Tongue (tissue), 1 donor: ENCODE measurements at regions not wholly inside any gene's neighbourhood (a gene's known extent, or its start where the extent isn't known, plus 50 kb on each side); places are given as distances from the start of the nearest gene placed in this dataset.

Source experiments
- DNase-seq: peaks from one replicate; pipeline ENCODE4 v3.0.0-alpha.2; 2015

- DNase-seq, result no peak
Observed at GRCh38 chr5:7018198-7018597, 305.0 kb downstream of the TENT4A start.

- DNase-seq, result no peak
Observed at GRCh38 chr5:7018601-7019000, 305.4 kb downstream of the TENT4A start.

GRCh38 chr5:7036192-7036835, 323.1 kb downstream of the TENT4A start:
- DNase-seq, result no peak

GRCh38 chr5:7039074-7039473, 325.8 kb downstream of the TENT4A start:
- no peak for DNase-seq

GRCh38 chr5:7040111-7040510, 326.9 kb downstream of the TENT4A start:
- DNase-seq, result no peak

- DNase-seq, result no peak
Observed at GRCh38 chr5:7043797-7044196, 330.6 kb downstream of the TENT4A start.

GRCh38 chr5:7047511-7048261, 334.5 kb downstream of the TENT4A start:
- DNase-seq, result peak; percentile 9

- no peak for DNase-seq
Observed at GRCh38 chr5:7050986-7051385, 337.8 kb downstream of the TENT4A start.

- DNase-seq, result no peak
Observed at GRCh38 chr5:7053125-7053524, 339.9 kb downstream of the TENT4A start.

- no peak for DNase-seq
Observed at GRCh38 chr5:7053528-7054209, 340.4 kb downstream of the TENT4A start.

GRCh38 chr5:7066471-7067235, 329.3 kb upstream of the ADCY2 start:
- DNase-seq, result no peak

GRCh38 chr5:7068156-7068555, 327.8 kb upstream of the ADCY2 start:
- DNase-seq, result no peak

GRCh38 chr5:7068899-7069298, 327.0 kb upstream of the ADCY2 start:
- DNase-seq, result no peak

- DNase-seq, result no peak
Observed at GRCh38 chr5:7072188-7072587, 323.8 kb upstream of the ADCY2 start.

GRCh38 chr5:7073666-7074065, 322.3 kb upstream of the ADCY2 start:
- no peak for DNase-seq

GRCh38 chr5:7074176-7074575, 321.8 kb upstream of the ADCY2 start:
- DNase-seq, result no peak

GRCh38 chr5:7075470-7075869, 320.5 kb upstream of the ADCY2 start:
- no peak for DNase-seq

GRCh38 chr5:7078101-7078500, 317.8 kb upstream of the ADCY2 start:
- DNase-seq, result no peak

- DNase-seq, result peak; percentile 30
Observed at GRCh38 chr5:7078901-7079300, 317.0 kb upstream of the ADCY2 start.

- DNase-seq, result no peak
Observed at GRCh38 chr5:7080501-7080900, 315.4 kb upstream of the ADCY2 start.

GRCh38 chr5:7087719-7088297, 308.1 kb upstream of the ADCY2 start:
- DNase-seq, result no peak

- no peak for DNase-seq
Observed at GRCh38 chr5:7088849-7089248, 307.1 kb upstream of the ADCY2 start.
